ENCODE measurements at regions not wholly inside any gene's neighbourhood (a gene's known extent, or its start where the extent isn't known, plus 50 kb on each side); places are given as distances from the start of the nearest gene placed in this dataset.

DNA sequence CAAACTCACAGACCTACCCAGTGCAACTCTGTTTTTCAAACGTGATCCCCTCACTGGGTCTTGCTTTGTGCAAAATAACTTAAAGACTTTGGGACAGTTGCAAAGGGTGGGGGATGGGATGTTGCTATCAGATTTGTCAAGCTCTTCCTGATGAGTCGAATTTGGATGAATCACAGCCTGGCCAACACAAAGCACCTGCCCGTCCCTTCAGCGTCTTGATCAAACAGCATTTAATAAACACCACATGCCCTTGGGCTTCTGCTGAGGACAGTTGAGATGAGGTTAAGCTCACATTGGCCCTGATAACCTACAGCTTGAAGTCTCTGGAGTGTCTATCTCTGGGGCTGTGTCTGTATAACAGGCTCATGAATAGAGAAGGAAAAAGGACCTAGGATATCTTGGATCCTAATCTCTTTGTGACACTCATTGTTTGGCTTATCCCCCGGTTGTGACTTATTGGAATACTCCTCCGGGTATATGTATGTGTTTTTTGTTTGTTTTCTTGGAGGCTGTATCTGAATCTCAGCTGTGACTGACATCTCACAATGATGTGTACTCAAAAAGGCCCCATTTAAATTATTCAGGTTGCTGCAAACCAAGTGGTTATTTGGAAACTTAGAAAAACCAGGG lies 132.6 kb upstream of the NAMPT start:
- no peak for DNase-seq

DNA sequence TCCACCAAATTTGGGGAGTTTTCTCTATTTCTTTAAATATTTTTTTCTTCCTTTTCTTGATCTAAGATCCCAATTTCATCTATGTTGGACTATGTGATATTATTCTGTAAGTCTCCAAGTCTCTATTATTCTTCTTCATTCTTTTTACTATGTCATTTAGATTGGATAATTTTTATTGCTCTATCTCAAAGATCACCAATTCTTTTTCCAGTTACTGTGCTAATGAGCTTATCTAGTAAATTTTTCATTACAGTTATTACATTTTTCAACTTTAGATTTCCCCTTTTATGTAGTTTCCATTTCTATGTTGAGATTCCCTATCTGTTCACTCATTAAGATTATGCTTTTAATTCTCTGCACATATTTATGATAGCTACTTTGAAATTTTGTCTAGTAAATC lies 131.6 kb upstream of the NAMPT start:
- DNase-seq, result no peak

DNA sequence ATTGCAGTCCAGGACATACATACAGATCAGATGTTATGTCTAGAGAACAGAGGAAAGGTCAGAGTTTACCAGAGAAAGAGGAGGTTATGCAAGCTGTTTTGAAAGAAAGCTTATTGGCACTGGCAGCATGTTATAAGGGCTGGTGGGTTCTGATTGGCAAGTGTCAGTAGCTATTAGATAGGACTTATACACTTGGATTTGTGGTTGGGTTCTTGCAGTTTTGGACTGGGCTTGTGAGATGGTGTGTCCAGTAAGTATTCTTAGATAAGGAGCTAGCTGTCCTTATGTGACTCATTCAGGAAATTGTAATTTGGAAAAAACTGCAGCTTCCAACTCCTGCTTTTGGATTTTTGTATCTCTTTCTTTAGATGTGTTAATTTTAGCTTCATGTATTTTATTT lies 130.7 kb upstream of the NAMPT start:
- no peak for DNase-seq

DNA sequence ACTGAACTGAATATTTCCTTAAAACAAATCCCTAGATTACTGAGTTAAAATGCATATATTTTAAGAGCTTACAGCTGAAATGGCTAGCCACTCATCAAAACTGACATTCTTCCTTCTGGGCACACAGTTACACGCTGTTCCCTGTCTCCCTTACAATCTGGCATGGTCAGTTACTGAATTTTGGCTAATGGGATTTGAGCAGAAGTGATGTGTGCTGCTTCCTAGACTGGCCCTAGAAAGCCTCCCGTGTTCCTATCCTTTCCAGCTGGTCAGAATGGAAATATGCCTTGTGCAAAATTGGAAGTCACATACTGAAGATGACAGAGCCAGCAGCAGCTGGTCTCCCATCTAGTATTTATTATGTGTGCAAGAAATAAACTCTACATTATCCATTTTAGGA lies 128.7 kb upstream of the NAMPT start:
- no peak for DNase-seq

DNA sequence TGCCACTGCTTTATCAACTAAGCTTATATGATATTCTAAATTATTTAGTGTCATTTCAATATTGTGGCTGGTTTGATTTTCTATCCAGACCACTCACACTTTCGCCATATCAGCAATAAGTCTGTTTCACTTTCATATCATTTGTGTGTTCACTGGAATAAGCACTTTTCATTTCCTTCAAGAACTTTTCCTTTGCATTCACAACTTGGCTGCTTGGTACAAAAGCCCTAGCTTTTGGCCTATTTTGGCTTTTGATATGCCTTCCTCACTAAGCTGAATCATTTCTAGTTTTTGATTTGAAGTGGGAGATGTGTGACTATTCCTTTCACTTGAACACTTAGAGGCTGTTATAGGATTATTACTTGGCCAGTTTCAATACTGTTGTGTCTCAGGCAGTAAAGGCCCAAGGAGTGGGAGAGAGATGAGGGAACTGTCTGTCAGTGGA lies 120.9 kb upstream of the NAMPT start:
- no peak for DNase-seq

DNA sequence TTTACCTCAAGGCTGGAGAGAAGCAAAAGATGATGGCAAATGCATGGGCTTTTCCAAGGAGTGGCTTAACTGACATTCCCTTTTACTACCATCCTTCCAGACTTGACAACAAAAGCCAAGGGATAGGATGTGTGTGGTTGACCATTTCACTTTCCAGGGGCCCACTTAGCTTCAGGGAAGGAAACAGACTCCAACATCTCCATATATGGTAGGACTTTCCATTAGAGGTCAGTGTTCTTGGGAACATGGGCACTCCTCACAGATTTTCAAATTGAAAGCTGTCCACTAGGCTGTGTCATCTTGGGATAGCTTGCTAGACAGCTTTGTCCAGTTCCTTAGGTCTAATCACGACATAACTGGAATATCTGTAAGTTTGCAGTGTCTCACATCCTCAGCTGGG lies 118.1 kb upstream of the NAMPT start:
- no peak for DNase-seq

DNA sequence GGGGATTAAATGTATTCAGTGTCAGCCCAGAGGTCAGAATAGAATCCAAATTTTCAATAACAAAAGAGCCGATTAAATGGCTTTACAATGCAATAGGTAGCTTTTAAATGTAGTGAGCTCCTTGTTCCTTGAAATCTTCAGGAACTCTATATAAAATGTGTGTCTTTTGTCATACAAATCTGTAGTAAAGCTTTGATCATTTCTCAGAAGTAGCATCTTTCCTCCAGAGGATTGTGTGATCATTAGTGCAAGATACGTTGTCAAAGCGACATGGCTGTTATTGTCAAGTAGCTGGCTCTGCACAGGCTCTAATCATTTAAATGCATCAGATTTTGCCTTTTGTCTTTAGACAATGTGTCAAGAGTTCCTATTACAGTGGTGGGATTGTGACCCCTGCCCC lies 116.1 kb upstream of the NAMPT start:
- no peak for DNase-seq

DNA sequence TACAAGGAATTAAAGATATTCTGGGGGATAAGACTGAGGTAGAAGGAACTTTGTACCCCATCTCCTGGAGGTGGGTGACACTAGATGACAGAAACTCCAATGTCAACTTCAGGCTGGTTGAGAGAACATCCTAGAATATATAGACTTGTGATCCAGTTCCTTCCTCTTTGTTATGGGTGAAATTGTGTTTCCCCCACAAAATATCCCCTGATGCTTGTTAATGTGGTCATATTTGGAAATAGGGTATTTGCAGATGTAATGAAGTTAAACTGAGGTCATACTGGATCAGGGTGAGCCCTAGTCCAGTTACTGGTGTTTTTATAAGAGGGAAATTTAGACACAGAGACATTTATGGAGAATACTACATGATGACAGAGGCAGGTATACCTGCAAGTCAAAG lies 114.0 kb upstream of the NAMPT start:
- DNase-seq, result no peak

DNA sequence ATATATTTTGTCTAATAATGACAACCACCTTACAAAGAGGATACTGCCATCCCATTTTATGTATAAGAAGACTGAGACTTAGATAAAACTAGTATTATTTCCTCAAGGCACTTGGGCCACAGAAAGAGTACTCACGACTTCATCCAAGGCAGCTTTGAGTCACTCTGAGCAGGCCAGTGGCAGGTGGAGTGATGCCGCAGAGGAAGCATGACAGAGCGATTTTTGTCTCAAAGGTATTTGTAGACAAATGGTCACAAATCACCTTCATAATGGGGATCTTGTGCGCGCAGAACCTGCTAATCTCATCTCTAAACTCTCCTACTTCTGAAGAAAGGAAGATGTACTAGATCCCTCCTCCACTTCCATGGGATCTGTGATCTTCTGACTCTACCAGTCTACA lies 113.2 kb upstream of the NAMPT start:
- no peak for DNase-seq

DNA sequence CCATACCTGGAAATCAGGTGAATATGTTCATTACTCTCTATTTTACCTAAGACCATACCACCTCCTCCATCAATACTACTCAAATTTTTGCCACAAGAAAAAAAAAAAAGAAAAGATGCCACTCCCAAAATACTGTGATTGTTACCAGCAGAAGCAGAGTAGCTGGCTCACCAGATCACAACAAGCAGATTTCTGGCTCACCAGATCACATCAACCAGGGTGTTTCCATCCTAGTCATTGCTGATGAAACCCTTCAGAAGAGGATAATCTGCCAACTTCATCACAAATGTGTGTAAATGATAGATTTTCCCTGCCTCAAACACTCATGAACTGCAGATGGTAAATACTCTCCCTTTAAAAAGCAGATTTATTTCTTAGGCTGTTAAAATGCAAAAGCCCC lies 109.7 kb upstream of the NAMPT start:
- no peak for DNase-seq

DNA sequence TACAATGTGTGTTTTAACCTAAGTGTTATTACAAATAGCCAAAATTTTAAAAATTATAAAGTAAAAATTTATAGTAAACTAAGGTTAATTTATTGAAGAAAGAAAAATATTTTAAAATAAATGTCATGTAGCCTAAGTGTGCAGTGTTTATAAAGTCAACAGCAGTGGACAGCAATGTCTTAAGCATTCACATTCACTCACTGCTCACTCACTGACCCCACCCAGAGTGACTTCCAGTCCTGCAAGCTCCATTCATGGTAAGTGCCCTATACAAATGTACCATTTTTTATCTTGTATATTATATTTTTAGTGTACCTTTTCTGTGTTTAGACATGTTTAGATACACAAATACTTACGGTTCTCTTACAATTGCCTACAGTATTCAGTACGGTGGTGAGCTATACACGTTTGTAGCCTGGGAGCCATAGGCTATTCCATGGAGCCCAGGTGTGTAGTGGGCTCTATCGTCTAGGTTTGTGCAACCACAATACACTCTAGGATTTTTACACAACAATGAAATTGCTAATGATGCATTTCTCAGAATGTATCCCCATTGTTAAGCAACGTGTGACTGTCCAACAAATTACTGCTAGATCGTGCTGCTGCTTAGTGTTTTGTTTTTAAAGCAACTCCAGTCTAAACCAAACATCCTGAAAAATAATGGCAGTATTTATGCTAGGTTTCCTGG lies 108.9 kb upstream of the NAMPT start:
- no peak for DNase-seq

DNA sequence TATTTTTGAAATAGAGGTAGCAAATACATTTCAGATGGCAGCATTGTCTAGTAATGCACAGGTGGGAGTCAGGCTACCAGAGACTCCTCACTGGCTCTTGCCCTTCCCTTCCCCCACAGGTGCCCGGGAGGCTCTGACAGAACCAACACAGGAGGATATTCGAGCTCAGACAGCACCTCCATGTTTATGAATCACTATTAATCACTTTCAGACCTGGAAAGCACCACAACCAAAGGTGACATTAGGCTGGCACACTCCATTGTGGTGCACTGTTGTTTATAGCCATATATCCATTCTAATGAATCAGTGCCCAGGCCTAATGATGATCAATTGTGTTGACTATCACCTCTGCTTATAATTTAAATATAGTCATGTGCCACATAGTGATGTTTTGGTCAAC lies 107.8 kb upstream of the NAMPT start:
- DNase-seq, result no peak

DNA sequence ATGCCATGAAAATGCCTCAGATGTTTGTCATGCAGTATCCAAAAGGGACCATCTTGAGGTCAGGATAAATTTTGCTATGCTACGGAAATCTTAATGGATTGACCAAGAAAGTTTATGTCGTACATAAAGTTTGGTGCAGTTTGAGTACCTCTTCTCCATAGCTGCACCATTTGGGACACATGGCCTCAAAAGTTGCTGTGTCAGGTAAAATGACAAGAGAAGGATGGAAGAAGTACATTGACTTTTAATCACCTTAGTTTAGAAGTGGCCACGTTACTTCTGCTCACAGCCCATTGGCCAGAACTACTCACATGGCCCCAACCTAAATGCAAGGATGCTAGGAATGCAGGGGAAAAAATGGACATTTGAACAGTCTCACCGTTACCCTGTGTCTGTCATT lies 107.4 kb upstream of the NAMPT start:
- DNase-seq, result no peak

DNA sequence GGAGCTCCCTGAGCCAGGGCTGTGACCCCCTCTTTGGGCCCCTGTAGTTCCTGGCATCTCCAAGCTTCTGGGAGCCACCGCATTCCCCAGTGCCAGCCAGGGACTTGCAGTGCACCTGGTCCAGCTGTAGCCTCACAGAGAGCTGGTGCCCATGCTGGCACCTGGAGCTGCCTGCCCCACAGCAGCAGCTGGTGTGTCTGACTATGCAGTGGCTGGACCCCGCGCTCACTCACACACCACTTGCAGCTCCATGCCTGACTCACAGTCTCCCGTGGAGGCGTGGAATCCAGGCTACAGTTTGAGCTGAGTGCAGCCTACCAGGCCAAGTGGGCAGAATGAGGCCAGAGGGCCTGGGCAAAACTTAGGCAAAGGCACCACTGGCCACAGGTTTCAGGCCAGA lies 102.2 kb upstream of the NAMPT start:
- no peak for DNase-seq

DNA sequence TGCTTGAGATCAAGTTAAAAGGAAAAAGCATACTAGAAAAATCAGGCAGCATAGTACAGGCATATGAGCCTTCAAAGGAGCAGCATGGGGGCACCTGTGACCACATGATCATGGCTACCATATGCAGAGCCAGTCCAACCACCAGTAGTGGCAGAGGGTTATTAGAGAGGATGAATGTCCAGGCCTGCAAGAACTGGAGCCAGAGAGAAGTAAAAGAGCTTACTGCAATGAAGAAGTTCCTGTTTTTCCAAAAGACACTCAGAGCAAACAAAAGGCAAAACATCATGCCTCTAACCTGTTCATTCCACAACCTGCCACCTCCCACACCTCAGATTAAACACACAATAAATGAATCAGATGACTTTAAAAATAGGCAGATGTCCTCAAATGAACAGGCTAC lies 99.6 kb upstream of the NAMPT start:
- DNase-seq, result no peak

DNA sequence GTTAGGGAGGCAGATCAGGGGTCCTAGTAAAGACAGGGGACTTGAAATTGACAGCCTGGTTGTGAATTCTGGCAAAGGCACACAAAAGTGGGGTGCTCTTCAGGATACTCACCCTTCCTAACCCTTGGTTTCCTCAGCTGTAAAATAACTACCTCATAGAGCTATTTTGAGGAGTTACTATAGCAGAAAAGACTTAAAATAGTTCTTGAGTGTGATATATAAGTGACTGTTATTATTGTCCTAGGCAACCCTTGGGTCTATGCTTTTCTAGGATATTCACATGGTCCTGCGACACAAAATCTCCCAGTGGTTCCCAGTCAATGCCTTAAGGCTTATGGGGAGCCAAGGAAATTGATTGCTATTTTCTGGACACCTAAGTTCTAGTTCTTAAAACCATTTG lies 98.1 kb upstream of the NAMPT start:
- DNase-seq, result no peak

DNA sequence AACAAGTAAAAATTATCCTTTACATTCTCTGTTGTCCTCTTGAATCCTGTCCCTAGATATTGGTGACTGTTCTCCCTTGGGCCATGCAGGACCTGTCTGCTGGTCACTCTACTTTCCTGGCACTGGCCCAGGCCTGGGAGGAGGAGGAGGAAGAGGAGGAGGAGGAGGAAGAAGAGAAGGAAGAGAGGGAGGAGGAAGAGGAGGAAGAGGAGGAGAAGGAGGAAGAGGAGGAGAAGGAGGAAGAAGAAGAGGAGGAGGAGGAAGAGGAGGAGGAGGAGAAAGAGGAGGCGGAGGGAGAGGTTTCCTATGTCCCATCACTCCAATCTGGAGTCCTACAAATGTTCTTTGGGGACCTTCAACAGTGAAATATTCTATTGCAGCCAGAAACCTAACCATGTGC lies 97.3 kb upstream of the NAMPT start:
- no peak for DNase-seq

DNA sequence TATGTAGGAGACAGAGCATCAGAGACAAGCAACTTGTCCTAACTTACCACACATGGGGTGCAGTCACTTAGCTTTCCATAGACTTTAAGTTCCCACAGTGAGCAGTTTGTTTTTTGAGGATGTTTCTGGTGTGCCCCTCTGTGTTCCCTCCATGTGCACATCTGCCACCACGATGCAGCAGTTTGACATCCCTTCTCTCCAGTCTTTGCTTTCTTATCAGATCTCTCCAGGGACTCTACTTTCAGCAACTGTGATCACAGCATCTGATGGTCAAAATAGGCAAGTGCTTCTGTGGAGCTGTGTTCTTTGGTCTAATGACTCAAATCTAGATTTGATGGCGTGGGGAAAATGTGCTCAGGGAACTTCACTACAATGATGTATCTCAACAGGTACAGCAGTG lies 96.5 kb upstream of the NAMPT start:
- no peak for DNase-seq

DNA sequence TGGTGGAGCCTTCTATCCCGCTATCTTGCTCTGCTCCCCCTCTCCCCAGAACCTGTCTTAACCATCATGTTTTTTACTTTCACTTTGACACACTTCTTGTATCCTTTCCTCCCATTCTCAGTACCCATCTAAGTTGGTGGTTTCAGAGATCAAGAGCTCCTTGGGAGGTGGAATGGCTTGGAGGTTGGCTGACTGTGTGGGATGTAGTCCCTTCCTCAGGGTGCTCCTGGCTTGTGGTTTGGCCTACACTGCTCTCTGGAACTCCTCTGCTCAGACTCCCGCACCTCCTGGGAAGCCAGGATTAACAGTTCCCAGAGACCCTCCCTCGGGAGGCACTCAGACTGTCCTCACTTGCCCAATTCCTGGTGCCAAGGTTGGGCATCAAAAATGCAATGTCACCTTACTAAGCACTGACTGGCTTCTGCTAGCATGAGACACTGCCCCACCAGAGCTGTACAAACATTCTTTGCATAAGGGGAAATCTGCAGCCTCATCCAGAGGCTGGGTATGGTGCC lies 93.1 kb upstream of the NAMPT start:
- DNase-seq, result no peak

DNA sequence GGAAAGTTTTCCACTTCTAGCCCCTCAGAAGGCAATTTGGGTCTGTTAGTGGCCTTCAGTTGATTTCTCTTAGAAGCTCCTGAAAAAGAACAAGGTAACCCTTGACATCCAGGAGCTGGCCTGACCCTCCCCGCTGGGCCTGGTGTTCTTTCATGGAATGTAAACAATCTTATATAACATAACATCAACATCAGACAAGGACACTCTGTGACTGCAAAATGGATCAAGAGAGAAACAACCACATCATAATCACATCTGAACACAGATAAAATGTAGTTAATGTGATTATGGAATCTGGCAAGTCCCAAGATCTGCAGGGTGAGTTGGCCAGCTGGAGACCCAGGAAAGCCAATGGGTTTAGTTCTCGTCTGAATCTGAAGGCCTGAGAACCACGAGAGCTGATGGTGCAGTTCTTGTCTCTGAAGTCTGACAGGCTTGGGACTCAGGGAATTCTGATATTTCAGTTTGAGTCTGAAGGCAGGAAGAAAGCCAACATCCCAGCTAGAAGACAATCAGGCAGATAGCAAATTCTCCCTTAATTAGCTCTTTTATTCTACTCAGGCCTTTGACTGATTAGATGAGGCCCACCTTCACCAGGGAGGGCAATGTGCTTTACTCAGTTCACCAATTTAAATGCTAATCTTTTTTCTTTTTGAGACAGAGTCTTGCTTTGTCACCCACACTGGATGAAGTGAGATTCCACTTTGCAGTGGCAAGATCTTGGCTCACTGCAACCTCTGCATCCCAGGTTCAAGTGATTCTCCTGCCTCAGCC lies 91.4 kb upstream of the NAMPT start:
- no peak for DNase-seq

DNA sequence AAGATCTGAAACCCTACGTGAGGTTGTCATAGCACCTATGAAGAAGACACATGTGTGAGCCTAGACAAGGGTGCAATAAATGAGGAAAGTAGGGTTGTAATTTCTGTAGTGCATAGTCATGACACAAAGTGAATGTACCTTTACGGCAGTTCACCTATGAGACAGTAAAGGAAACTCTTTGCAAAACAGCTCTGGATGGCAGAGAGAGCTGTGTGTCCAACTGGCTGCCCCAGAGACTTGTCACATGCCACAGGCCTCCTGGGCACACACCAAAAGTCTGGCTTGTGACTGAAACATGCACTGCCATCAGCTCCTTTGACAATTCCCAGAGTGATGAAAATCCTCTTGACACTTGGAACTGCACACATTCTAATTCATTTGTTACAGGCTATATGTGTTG lies 90.7 kb upstream of the NAMPT start:
- no peak for DNase-seq

DNA sequence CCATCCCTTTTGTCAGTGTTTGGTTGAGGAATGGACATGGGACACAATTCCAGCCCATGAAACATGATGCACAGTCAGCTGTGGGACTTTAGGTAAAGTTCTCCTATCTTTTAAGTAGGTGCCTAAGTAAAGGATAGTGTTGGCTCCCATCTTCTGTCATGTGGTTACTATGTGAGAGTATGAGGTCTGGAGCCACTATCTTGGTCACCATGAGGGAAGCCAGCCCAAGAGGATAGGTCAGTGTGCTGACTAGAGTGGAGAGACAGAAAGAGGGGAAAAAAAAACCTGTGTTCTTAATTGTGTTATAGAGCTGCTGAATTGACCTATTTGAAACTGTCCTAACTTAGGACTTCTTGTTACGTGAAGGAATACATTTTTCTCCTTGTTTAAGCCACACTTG lies 89.7 kb upstream of the NAMPT start:
- no peak for DNase-seq

DNA sequence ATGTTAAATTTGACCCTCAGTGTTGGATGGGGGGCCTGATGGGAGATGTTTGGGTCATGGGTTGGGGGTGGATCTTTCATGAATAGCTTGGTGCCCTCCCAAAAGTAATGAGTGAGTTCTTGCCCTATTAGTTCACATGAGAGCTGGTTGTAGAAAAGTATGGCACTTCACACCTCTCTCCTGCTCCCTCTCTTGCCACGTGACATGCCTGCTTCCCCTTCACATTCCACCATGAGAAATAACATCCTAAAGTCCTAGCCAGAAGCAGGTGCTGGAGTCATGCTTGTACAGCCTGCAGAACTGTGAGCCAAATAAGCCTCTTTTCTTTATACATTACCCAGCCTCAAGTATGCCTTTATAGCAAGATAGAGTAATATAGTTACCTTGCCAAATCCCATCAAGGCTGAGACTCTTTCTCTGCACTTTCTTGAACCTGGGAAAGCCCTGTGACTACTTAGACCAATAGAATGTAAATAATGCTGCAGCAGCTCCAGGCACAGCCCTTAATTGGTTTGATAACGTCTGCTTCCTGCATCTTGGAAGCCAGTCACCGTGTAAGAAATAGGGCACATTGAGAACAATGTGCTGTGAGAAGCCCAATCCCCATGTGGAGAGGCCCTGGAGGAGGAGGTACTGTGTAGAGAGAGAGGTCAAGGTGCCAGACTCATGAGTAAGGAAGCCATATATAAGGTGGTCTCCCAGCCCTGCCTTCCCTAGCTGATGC lies 88.0 kb upstream of the NAMPT start:
- no peak for DNase-seq

DNA sequence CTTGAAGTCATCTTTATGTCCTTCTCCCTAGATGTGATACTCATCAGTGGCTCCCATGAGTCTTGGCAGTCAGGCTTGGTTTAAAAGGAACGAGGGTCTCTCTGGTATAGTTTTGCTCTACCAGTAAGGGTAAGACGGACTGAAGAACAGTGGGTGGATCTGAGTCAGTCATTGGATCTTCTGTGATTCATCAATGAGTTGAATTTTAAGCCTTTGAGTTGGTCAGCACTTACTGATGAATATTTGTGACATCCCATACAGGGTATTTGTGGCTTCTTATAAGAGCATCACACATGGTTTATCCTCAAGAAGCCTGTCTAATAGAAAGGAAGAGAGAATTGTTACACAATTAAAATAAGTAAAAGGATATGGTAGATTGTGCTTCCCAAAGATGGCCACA lies 87.3 kb upstream of the NAMPT start:
- DNase-seq, result no peak
